HCT116 (cell line): ENCODE measurements at regions not wholly inside any gene's neighbourhood (a gene's known extent, or its start where the extent isn't known, plus 50 kb on each side); places are given as distances from the start of the nearest gene placed in this dataset.

ENCODE experiments used
- CEBPB ChIP-seq: IDR thresholded peaks from 2 replicates; pipeline ENCODE4 v1.6.1; 2012; ENCODE audit warnings: low read depth
- EGR1 ChIP-seq: IDR thresholded peaks from 2 replicates; pipeline ENCODE4 v1.6.1; 2012; ENCODE audit warnings: low read depth
- EZH2 ChIP-seq: fragments of 200-600 bp; sonication (generic); IDR thresholded peaks from 2 replicates; pipeline ENCODE4 v1.6.1; 2017; ENCODE audit warnings: antibody characterized with exemption, mixed run types
- EZH2phosphoT487 ChIP-seq: fragments of 200-600 bp; IDR thresholded peaks from 2 replicates; pipeline ENCODE4 v1.6.1; 2018; ENCODE audit warnings: antibody characterized with exemption, borderline replicate concordance
- POLR2A ChIP-seq: IDR thresholded peaks from 2 replicates; pipeline ENCODE4 v1.7.0; 2011; ENCODE audit warnings: borderline replicate concordance; ENCODE audit not compliant: insufficient read depth, insufficient read length; ENCODE audit errors: extremely low read depth
- TF ChIP-seq, protein P1 (sequence below), 3 experiments: fragments of 200-600 bp in 1 of 3; sonication (generic) in 1 of 3; IDR thresholded peaks in 2 of 3; conservative IDR thresholded peaks in 1 of 3; 2 replicates each; pipeline ENCODE4 v1.5.1; 2012 to 2017; ENCODE audit warnings: low read depth in 2 of 3, low read length in 2 of 3, antibody characterized with exemption in 1 of 3, borderline replicate concordance in 1 of 3, control low read depth in 1 of 3, mild to moderate bottlenecking in 1 of 3, mixed read lengths in 1 of 3, mixed run types in 1 of 3, moderate library complexity in 1 of 3; ENCODE audit not compliant: insufficient read depth in 1 of 3
- TF ChIP-seq, protein P2 (sequence below): IDR thresholded peaks from 2 replicates; pipeline ENCODE4 v1.6.1; 2012

DNA sequence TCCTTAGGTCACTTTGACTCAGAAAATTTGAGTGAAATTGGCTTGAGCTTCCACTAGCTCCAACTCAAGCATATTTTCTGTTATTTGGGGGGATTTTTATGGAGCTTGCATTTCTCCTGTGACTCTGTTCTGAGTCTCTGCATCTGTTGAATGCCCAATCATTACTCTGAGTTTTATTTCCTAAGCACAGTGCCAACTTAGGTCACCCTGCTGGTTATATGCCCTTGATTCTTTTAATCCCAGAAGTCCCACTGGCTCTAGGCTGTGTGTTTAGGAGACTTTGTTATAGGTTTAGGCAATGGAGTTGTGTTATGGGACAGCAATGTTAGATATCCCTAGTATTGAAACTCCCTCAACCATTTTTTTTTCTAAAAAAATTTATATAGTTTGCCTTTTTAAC lies 198.2 kb upstream of the DTNA start:
- TF ChIP-seq, protein P1, sequence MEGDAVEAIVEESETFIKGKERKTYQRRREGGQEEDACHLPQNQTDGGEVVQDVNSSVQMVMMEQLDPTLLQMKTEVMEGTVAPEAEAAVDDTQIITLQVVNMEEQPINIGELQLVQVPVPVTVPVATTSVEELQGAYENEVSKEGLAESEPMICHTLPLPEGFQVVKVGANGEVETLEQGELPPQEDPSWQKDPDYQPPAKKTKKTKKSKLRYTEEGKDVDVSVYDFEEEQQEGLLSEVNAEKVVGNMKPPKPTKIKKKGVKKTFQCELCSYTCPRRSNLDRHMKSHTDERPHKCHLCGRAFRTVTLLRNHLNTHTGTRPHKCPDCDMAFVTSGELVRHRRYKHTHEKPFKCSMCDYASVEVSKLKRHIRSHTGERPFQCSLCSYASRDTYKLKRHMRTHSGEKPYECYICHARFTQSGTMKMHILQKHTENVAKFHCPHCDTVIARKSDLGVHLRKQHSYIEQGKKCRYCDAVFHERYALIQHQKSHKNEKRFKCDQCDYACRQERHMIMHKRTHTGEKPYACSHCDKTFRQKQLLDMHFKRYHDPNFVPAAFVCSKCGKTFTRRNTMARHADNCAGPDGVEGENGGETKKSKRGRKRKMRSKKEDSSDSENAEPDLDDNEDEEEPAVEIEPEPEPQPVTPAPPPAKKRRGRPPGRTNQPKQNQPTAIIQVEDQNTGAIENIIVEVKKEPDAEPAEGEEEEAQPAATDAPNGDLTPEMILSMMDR (IDR thresholded peaks at IDR 0.05 in 2 of 3, conservative IDR thresholded peaks at IDR 0.05 in 1 of 3; ENCODE audit: borderline replicate concordance in 1 of 3, insufficient read depth in 1 of 3, low read depth in 2 of 3, low read length in 2 of 3): no peak
- TF ChIP-seq EZH2: no peak
- TF ChIP-seq POLR2A: no peak
- TF ChIP-seq, protein P2, sequence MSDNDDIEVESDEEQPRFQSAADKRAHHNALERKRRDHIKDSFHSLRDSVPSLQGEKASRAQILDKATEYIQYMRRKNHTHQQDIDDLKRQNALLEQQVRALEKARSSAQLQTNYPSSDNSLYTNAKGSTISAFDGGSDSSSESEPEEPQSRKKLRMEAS: no peak
- TF ChIP-seq EGR1: no peak
- TF ChIP-seq CEBPB: no peak
- no peak for TF ChIP-seq EZH2phosphoT487
